ENCODE measurements at regions not wholly inside any gene's neighbourhood (a gene's known extent, or its start where the extent isn't known, plus 50 kb on each side); places are given as distances from the start of the nearest gene placed in this dataset.

DNA sequence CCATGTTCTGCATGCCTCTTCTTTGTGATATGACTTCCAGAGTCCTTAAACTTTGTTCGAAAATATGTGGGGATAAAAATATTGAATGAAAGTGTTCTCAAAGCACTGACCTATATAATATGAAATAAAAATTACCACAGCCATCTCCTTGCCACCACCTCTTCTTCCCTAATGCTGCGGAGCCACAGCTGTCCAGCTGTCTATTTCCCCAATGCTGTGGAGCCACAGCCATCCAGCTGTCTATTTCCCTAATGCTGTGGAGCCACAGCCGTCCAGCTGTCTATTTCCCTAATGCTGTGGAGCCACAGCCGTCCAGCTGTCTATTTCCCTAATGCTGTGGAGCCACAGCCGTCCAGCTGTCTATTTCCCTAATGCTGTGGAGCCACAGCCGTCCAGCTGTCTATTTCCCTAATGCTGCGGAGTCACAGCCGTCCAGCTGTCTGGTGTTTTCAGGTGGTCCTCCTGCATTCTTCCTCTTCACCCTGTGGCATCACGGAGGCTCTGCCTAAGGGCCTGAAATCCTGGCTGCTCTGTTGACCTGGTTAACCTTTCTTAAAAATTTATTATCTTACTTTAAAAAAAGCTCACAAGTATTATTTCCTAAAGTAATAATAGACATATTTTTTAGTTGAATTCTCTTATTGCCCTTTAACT lies 266.1 kb upstream of the MEX3C start:
- Histone ChIP-seq H4K20me1 (ENCODE audit: low read depth) (no peaks in the 10 kb centered on the region), H3K36me3 (no peaks in the 10 kb centered on the region), H2AFZ (replicated peaks) (no peak overlapping the region), H3K4me1 (no peaks in the 10 kb centered on the region), H3K27me3 (no peaks in the 10 kb centered on the region), H3K4me2 (no peak overlapping the region), H3K9ac (no peak overlapping the region), H3K79me2 (ENCODE audit: low read depth) (no peaks in the 10 kb centered on the region), H3K27ac (no peak overlapping the region), H3K9me3 (ENCODE audit: low read depth) (no peaks in the 10 kb centered on the region), H3F3A (ENCODE audit: low read depth) (no peaks in the 10 kb centered on the region), H3K4me3 (no peak overlapping the region)
- no peak overlapping the region for H3K4me3 Mint-ChIP-seq
- H3K27ac Mint-ChIP-seq: no peak overlapping the region
- H3K9me3 Mint-ChIP-seq: no peaks in the 10 kb centered on the region
- H3K27me3 Mint-ChIP-seq (ENCODE audit: insufficient read depth, low read depth): peaks cover 6% of the 10 kb centered on the region
- no peak for DNase-seq (ENCODE audit: low spot score)
- no peaks in the 10 kb centered on the region for H3K4me1 Mint-ChIP-seq
- H3K36me3 Mint-ChIP-seq: no peaks in the 10 kb centered on the region
- no peak for TF ChIP-seq EZH2 (IDR thresholded peaks at IDR 0.05)
- no peak for TF ChIP-seq EZH2phosphoT487 (IDR thresholded peaks at IDR 0.05)
- TF ChIP-seq, protein P1, sequence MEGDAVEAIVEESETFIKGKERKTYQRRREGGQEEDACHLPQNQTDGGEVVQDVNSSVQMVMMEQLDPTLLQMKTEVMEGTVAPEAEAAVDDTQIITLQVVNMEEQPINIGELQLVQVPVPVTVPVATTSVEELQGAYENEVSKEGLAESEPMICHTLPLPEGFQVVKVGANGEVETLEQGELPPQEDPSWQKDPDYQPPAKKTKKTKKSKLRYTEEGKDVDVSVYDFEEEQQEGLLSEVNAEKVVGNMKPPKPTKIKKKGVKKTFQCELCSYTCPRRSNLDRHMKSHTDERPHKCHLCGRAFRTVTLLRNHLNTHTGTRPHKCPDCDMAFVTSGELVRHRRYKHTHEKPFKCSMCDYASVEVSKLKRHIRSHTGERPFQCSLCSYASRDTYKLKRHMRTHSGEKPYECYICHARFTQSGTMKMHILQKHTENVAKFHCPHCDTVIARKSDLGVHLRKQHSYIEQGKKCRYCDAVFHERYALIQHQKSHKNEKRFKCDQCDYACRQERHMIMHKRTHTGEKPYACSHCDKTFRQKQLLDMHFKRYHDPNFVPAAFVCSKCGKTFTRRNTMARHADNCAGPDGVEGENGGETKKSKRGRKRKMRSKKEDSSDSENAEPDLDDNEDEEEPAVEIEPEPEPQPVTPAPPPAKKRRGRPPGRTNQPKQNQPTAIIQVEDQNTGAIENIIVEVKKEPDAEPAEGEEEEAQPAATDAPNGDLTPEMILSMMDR (IDR thresholded peaks at IDR 0.05): no peak

DNA sequence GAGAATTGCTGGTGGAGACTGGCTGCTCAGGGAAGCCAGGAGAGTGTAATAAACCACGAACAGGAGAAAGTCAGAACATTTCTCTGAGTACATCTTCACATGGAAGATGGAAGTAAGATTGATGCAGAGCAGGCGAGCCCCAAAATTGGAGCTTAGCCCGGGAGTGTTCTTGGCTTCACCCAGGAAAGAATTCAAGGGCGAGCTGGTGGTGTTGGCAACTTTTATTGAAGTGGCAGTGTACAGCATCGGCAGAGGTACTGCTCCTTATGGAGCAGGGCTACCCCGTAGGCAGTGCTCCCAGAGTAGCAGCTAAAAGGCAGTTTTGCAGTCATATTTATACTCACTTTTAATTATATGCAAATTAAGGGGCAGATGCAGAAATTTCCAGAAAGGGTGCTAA lies 281.4 kb upstream of the MEX3C start:
- Histone ChIP-seq H3F3A (ENCODE audit: low read depth) (no peaks in the 10 kb centered on the region), H3K79me2 (ENCODE audit: low read depth) (no peaks in the 10 kb centered on the region), H2AFZ (replicated peaks) (no peak overlapping the region), H3K9me3 (ENCODE audit: low read depth) (no peaks in the 10 kb centered on the region), H3K36me3 (no peaks in the 10 kb centered on the region), H4K20me1 (ENCODE audit: low read depth) (no peaks in the 10 kb centered on the region), H3K4me2 (no peak overlapping the region), H3K27ac (no peak overlapping the region), H3K4me3 (no peak overlapping the region), H3K4me1 (peaks cover 3% of the 10 kb centered on the region), H3K27me3 (no peaks in the 10 kb centered on the region), H3K9ac (no peak overlapping the region)
- TF ChIP-seq, protein P1 (IDR thresholded peaks at IDR 0.05): no peak
- H3K36me3 Mint-ChIP-seq: no peaks in the 10 kb centered on the region
- H3K4me3 Mint-ChIP-seq: no peak overlapping the region
- H3K9me3 Mint-ChIP-seq: peaks cover 2% of the 10 kb centered on the region
- peaks cover 10% of the 10 kb centered on the region for H3K4me1 Mint-ChIP-seq
- H3K27ac Mint-ChIP-seq: no peak overlapping the region
- peaks cover 2% of the 10 kb centered on the region for H3K27me3 Mint-ChIP-seq (ENCODE audit: insufficient read depth, low read depth)
- no peak for DNase-seq (ENCODE audit: low spot score)

DNA sequence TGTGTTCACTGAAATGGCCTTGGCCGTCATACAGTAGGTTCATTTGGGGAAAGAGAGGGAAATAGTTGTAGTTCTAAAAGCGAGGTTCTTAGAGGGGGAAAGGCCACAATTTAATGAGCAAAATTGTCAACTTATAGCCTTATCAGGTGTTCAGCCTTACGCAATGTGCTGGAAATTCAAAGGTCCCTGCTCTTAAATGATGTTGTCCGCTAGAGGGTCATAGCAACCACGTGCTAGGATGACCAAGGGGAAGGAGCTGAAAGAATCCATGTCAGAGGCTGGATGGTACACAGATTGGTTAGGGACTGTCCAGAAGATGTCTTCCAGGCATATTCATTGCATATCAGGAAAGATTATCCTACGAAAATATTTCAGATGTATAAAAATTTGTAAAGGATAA lies 282.3 kb upstream of the MEX3C start:
- Mint-ChIP-seq H3K9me3 (peaks cover 2% of the 10 kb centered on the region), H3K4me1 (peaks cover 10% of the 10 kb centered on the region), H3K27ac (no peak overlapping the region), H3K27me3 (ENCODE audit: insufficient read depth, low read depth) (peaks cover 2% of the 10 kb centered on the region), H3K4me3 (no peak overlapping the region), H3K36me3 (no peaks in the 10 kb centered on the region)
- Histone ChIP-seq H3K9ac (no peak overlapping the region), H3K79me2 (ENCODE audit: low read depth) (no peaks in the 10 kb centered on the region), H3K4me1 (no peaks in the 10 kb centered on the region), H4K20me1 (ENCODE audit: low read depth) (no peaks in the 10 kb centered on the region), H3F3A (ENCODE audit: low read depth) (no peaks in the 10 kb centered on the region), H3K9me3 (ENCODE audit: low read depth) (no peaks in the 10 kb centered on the region), H3K36me3 (no peaks in the 10 kb centered on the region), H3K4me3 (no peak overlapping the region), H3K27ac (no peak overlapping the region), H2AFZ (replicated peaks) (no peak overlapping the region), H3K27me3 (no peaks in the 10 kb centered on the region), H3K4me2 (no peak overlapping the region)
- TF ChIP-seq, protein P1 (IDR thresholded peaks at IDR 0.05): no peak
- no peak for TF ChIP-seq EZH2phosphoT487 (IDR thresholded peaks at IDR 0.05)
- no peak for TF ChIP-seq EZH2 (IDR thresholded peaks at IDR 0.05)
- DNase-seq (ENCODE audit: low spot score): no peak

All from neural progenitor cell (in vitro differentiated cells).